ENCODE measurements at regions not wholly inside any gene's neighbourhood (a gene's known extent, or its start where the extent isn't known, plus 50 kb on each side); places are given as distances from the start of the nearest gene placed in this dataset.
A peak's percentile ranks its signal among the peaks of the same experiment; 100 is the strongest.

GRCh38 chr18:29457316-29457889 lies 1280.5 kb upstream of the CDH2 start:
- DNase-seq (ENCODE audit: extremely low spot score, unreplicated experiment), result no peak
- Mint-ChIP-seq H3K4me1 (ENCODE audit: unreplicated experiment) (no peaks in the 10 kb centered on the region), H3K4me3 (no peak overlapping the region), H3K27me3 (no peaks in the 10 kb centered on the region), H3K36me3 (no peaks in the 10 kb centered on the region), H3K9me3 (no peaks in the 10 kb centered on the region), H3K27ac (no peak overlapping the region)
- no peak for TF ChIP-seq CTCF (conservative IDR thresholded peaks at IDR 0.05)

- no peaks in the 10 kb centered on the region for H3K36me3 Mint-ChIP-seq
- DNase-seq (ENCODE audit: extremely low spot score, unreplicated experiment), result no peak
- no peak overlapping the region for H3K4me3 Mint-ChIP-seq
- no peaks in the 10 kb centered on the region for H3K9me3 Mint-ChIP-seq
- H3K27ac Mint-ChIP-seq, result no peak overlapping the region
- no peaks in the 10 kb centered on the region for H3K27me3 Mint-ChIP-seq
- no peaks in the 10 kb centered on the region for H3K4me1 Mint-ChIP-seq (ENCODE audit: unreplicated experiment)
- no peak for TF ChIP-seq CTCF (conservative IDR thresholded peaks at IDR 0.05)
These were observed 1272.5 kb upstream of the CDH2 start for GRCh38 chr18:29449424-29449823.

- Mint-ChIP-seq H3K36me3 (no peaks in the 10 kb centered on the region), H3K4me1 (ENCODE audit: unreplicated experiment) (no peaks in the 10 kb centered on the region), H3K27me3 (no peaks in the 10 kb centered on the region), H3K4me3 (no peak overlapping the region), H3K27ac (no peak overlapping the region), H3K9me3 (no peaks in the 10 kb centered on the region)
- TF ChIP-seq CTCF (conservative IDR thresholded peaks at IDR 0.05), result peak; percentile 35
- DNase-seq (ENCODE audit: extremely low spot score, unreplicated experiment), result no peak
These were observed 1262.5 kb upstream of the CDH2 start for GRCh38 chr18:29439398-29439797.

GRCh38 chr18:29436459-29436858 lies 1259.5 kb upstream of the CDH2 start:
- no peaks in the 10 kb centered on the region for H3K27me3 Mint-ChIP-seq
- DNase-seq (ENCODE audit: extremely low spot score, unreplicated experiment), result no peak
- H3K36me3 Mint-ChIP-seq, result no peaks in the 10 kb centered on the region
- H3K4me3 Mint-ChIP-seq, result no peak overlapping the region
- H3K27ac Mint-ChIP-seq, result no peak overlapping the region
- no peaks in the 10 kb centered on the region for H3K4me1 Mint-ChIP-seq (ENCODE audit: unreplicated experiment)
- H3K9me3 Mint-ChIP-seq, result peaks cover 4% of the 10 kb centered on the region
- TF ChIP-seq CTCF (conservative IDR thresholded peaks at IDR 0.05), result peak; percentile 46

- peaks cover 8% of the 10 kb centered on the region for H3K9me3 Mint-ChIP-seq
- TF ChIP-seq CTCF (conservative IDR thresholded peaks at IDR 0.05), result no peak
- H3K27ac Mint-ChIP-seq, result no peak overlapping the region
- H3K4me3 Mint-ChIP-seq, result no peak overlapping the region
- H3K4me1 Mint-ChIP-seq (ENCODE audit: unreplicated experiment), result no peaks in the 10 kb centered on the region
- no peaks in the 10 kb centered on the region for H3K27me3 Mint-ChIP-seq
- DNase-seq (ENCODE audit: extremely low spot score, unreplicated experiment), result no peak
- H3K36me3 Mint-ChIP-seq, result no peaks in the 10 kb centered on the region
These were observed 1257.7 kb upstream of the CDH2 start for GRCh38 chr18:29434650-29435049.

GRCh38 chr18:29430416-29430815 lies 1253.5 kb upstream of the CDH2 start:
- Mint-ChIP-seq H3K4me1 (ENCODE audit: unreplicated experiment) (no peaks in the 10 kb centered on the region), H3K9me3 (peaks cover 13% of the 10 kb centered on the region), H3K27me3 (no peaks in the 10 kb centered on the region), H3K4me3 (no peak overlapping the region), H3K27ac (no peak overlapping the region), H3K36me3 (no peaks in the 10 kb centered on the region)
- TF ChIP-seq CTCF (conservative IDR thresholded peaks at IDR 0.05), result no peak
- no peak for DNase-seq (ENCODE audit: extremely low spot score, unreplicated experiment)
